Vagina (tissue), 2 donors: ENCODE measurements at regions not wholly inside any gene's neighbourhood (a gene's known extent, or its start where the extent isn't known, plus 50 kb on each side); places are given as distances from the start of the nearest gene placed in this dataset.

Experiments
- DNase-seq, 2 donors: peaks; one replicate each; pipeline ENCODE4 v3.0.0-alpha.2; 2017; ENCODE audit errors: extremely low spot score in 2 of 2
- H3K27ac ChIP-seq: fragments of 200-600 bp; sonication (generic); one replicate; pipeline ENCODE4 v1.5.1; 2019
- H3K27me3 ChIP-seq: fragments of 200-600 bp; sonication (generic); one replicate; pipeline ENCODE4 v1.5.1; 2019
- H3K36me3 ChIP-seq, 2 donors: fragments of 200-600 bp; sonication (generic); one replicate each; pipeline ENCODE4 v1.5.1; 2017 to 2019
- H3K4me1 ChIP-seq: fragments of 200-600 bp; sonication (generic); one replicate; pipeline ENCODE4 v1.5.1; 2019
- H3K4me3 ChIP-seq, 2 donors: fragments of 200-600 bp; sonication (generic); 1 replicate in 1 of 2; 2 replicates in 1 of 2; pipeline ENCODE4 v1.5.1; 2016 to 2019
- H3K9me3 ChIP-seq: fragments of 200-600 bp; sonication (generic); one replicate; pipeline ENCODE4 v1.5.1; 2019
- POLR2A ChIP-seq, 2 donors: fragments of 450-650 bp; IDR thresholded peaks; one replicate each; pipeline ENCODE4 v1.6.1; 2017; ENCODE audit warnings: antibody characterized with exemption in 2 of 2, mild to moderate bottlenecking in 2 of 2, moderate library complexity in 2 of 2
- POLR2AphosphoS5 ChIP-seq, 2 donors: sonication (generic); formaldehyde crosslinking; IDR thresholded peaks; one replicate each; pipeline ENCODE4 v1.9.0; 2017; ENCODE audit warnings: antibody characterized with exemption in 2 of 2, mild to moderate bottlenecking in 2 of 2, low read depth in 1 of 2; ENCODE audit not compliant: insufficient read depth in 1 of 2
- intact Hi-C: fragments of 100-400 bp; cut with DNase I; formaldehyde crosslinking; loops from one replicate; pipeline ENCODE4 v1.15.1; 2023
- TF ChIP-seq, protein P1 (sequence below), 3 experiments: fragments of 450-650 bp in 2 of 3; fragments of 200-600 bp in 1 of 3; sonication (generic) in 1 of 3; IDR thresholded peaks; one replicate each; pipeline ENCODE4 v1.5.1; 2017 to 2019; ENCODE audit warnings: antibody characterized with exemption in 3 of 3, mild to moderate bottlenecking in 2 of 3, moderate library complexity in 2 of 3

DNA sequence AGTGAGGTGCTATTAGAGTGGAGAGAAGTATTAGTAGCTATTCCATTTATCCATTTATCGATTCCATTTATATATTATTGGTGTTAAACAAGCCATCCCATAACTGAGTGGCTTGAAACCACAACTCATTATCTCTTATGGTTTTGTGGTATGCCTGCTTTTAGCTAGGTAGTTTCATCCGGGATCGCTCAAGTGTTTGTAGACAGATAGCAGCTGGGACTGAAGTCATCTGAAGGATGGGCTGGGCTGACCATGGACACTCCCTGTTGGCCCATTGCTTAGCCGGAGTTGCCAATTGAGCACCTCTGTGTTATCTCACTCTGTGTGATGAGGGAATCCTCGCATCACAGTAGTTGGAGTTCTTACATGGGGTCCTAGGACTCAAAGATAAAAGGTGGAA lies 622.5 kb downstream of the PLA2G4A start:
- DNase-seq = no peak
- intact Hi-C loops = no loop called here
- no peak for TF ChIP-seq POLR2AphosphoS5 (IDR thresholded peaks at IDR 0.05; ENCODE audit: insufficient read depth in 1 of 2, low read depth in 1 of 2)
- TF ChIP-seq POLR2A (IDR thresholded peaks at IDR 0.05) = no peak
- TF ChIP-seq, protein P1, sequence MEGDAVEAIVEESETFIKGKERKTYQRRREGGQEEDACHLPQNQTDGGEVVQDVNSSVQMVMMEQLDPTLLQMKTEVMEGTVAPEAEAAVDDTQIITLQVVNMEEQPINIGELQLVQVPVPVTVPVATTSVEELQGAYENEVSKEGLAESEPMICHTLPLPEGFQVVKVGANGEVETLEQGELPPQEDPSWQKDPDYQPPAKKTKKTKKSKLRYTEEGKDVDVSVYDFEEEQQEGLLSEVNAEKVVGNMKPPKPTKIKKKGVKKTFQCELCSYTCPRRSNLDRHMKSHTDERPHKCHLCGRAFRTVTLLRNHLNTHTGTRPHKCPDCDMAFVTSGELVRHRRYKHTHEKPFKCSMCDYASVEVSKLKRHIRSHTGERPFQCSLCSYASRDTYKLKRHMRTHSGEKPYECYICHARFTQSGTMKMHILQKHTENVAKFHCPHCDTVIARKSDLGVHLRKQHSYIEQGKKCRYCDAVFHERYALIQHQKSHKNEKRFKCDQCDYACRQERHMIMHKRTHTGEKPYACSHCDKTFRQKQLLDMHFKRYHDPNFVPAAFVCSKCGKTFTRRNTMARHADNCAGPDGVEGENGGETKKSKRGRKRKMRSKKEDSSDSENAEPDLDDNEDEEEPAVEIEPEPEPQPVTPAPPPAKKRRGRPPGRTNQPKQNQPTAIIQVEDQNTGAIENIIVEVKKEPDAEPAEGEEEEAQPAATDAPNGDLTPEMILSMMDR (IDR thresholded peaks at IDR 0.05) = no peak
- H3K4me3 ChIP-seq = no peak overlapping the region
- H3K27me3 ChIP-seq = no peaks in the 10 kb centered on the region
- H3K36me3 ChIP-seq = no peaks in the 10 kb centered on the region
- no peaks in the 10 kb centered on the region for H3K9me3 ChIP-seq
- no peaks in the 10 kb centered on the region for H3K4me1 ChIP-seq
- H3K27ac ChIP-seq = no peak overlapping the region

GRCh38 chr1:187454010-187454409 lies 625.3 kb downstream of the PLA2G4A start:
- TF ChIP-seq, protein P1 (IDR thresholded peaks at IDR 0.05) = no peak
- TF ChIP-seq POLR2AphosphoS5 (IDR thresholded peaks at IDR 0.05; ENCODE audit: insufficient read depth in 1 of 2, low read depth in 1 of 2) = no peak
- no peak for TF ChIP-seq POLR2A (IDR thresholded peaks at IDR 0.05)
- Histone ChIP-seq H3K36me3 (no peaks in the 10 kb centered on the region), H3K27ac (no peak overlapping the region), H3K4me3 (no peak overlapping the region), H3K9me3 (no peaks in the 10 kb centered on the region), H3K27me3 (no peaks in the 10 kb centered on the region), H3K4me1 (no peaks in the 10 kb centered on the region)
- DNase-seq = no peak
- intact Hi-C loops = no loop called here

- intact Hi-C loops = no loop called here
- no peak for DNase-seq
- TF ChIP-seq, protein P1 (IDR thresholded peaks at IDR 0.05) = no peak
- TF ChIP-seq POLR2A (IDR thresholded peaks at IDR 0.05) (no peak), POLR2AphosphoS5 (IDR thresholded peaks at IDR 0.05; ENCODE audit: insufficient read depth in 1 of 2, low read depth in 1 of 2) (no peak)
- Histone ChIP-seq H3K27ac (no peak overlapping the region), H3K9me3 (no peaks in the 10 kb centered on the region), H3K4me1 (no peaks in the 10 kb centered on the region), H3K36me3 (no peaks in the 10 kb centered on the region), H3K4me3 (no peak overlapping the region), H3K27me3 (no peaks in the 10 kb centered on the region)
Measured at GRCh38 chr1:187456446-187456845, 627.7 kb downstream of the PLA2G4A start.

- H3K36me3 ChIP-seq = no peaks in the 10 kb centered on the region
- TF ChIP-seq, protein P1 (IDR thresholded peaks at IDR 0.05) = no peak
- TF ChIP-seq POLR2AphosphoS5 (IDR thresholded peaks at IDR 0.05; ENCODE audit: insufficient read depth in 1 of 2, low read depth in 1 of 2) (no peak), POLR2A (IDR thresholded peaks at IDR 0.05) (no peak)
- H3K4me3 ChIP-seq = no peak overlapping the region
- H3K4me1 ChIP-seq = no peaks in the 10 kb centered on the region
- intact Hi-C loops = no loop called here
- no peaks in the 10 kb centered on the region for H3K9me3 ChIP-seq
- no peaks in the 10 kb centered on the region for H3K27me3 ChIP-seq
- DNase-seq = no peak
- no peak overlapping the region for H3K27ac ChIP-seq
Measured at GRCh38 chr1:187460093-187460492, 631.3 kb downstream of the PLA2G4A start.

DNA sequence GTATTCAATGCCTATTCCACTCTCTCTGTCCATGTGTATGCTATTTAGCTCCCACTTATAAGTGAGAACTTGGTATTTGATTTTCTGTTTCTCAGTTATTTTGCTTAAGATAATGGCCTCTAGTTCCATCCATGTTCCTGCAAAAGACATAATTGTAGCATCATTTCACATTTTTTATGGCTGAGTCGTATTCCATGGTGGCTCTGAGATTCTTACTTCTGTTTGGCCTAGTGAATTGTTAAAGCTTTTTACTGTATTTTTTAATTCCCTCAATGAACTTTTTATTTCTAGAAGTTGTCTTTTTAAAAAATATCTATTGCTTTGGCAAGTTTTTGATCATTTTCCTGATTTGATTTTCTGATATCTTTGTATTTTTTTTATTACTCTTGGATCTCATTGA lies 635.6 kb downstream of the PLA2G4A start:
- H3K36me3 ChIP-seq = no peaks in the 10 kb centered on the region
- H3K9me3 ChIP-seq = no peaks in the 10 kb centered on the region
- no peaks in the 10 kb centered on the region for H3K27me3 ChIP-seq
- DNase-seq = no peak
- H3K27ac ChIP-seq = no peak overlapping the region
- H3K4me3 ChIP-seq = no peak overlapping the region
- TF ChIP-seq POLR2A (IDR thresholded peaks at IDR 0.05) (no peak), POLR2AphosphoS5 (IDR thresholded peaks at IDR 0.05; ENCODE audit: insufficient read depth in 1 of 2, low read depth in 1 of 2) (no peak)
- TF ChIP-seq, protein P1 (IDR thresholded peaks at IDR 0.05) = no peak
- no peaks in the 10 kb centered on the region for H3K4me1 ChIP-seq
- intact Hi-C loops = no loop called here
